ENCODE measurements at regions not wholly inside any gene's neighbourhood (a gene's known extent, or its start where the extent isn't known, plus 50 kb on each side); places are given as distances from the start of the nearest gene placed in this dataset.
A peak's percentile ranks its signal among the peaks of the same experiment; 100 is the strongest.

DNA sequence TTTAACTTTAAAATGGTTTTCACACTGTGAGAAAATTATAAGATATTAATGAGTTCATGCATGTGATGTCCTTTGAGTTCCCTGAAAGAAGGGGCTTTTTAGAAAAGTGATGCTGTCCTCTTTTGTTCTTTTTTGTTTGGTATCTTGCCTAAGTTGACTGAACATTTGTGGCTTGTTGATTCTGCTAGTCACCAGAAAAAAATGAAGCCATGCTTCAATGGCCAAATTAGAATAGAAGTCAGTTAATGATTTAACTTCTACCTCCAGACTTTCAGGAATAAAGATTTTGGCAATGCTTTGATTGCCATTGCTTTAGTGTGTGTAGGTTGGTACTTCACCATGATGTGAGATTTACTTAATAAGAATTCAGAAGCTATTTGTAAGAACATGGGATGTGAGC lies 260.6 kb upstream of the NECTIN3 start:
- intact Hi-C loops (cut with micrococcal nuclease): loop anchor here (5.0 to 10.0 kb wide), 4 partner anchors 261 to 804 kb away; partner anchors contain the start of gene NECTIN3
- Mint-ChIP-seq H3K9me3 (no peaks in the 10 kb centered on the region), H3K27ac (no peak overlapping the region), H3K4me3 (no peak overlapping the region), H3K36me3 (ENCODE audit: low read depth) (peaks cover 1% of the 10 kb centered on the region), H3K27me3 (peaks cover 21% of the 10 kb centered on the region), H3K4me1 (peaks cover 10% of the 10 kb centered on the region)
- no peak for DNase-seq

DNA sequence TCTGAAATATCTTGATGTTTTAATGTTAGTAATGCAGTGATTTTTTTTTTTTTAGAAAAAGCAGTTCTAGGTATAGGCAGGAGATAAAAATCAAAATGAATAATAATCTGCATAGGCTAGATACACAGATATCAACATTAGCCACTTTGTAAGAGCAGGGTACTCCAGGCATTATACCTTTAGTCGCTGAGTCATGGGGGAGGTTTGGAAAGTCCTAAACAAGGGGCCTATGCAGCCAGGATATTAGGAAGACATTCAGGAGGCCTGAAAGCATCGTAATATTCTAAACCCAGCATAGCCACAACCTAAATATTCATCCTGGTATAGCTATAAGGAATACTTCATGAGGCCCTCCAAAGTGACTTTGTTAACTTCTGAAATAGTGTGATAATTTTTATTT lies 258.1 kb upstream of the NECTIN3 start:
- intact Hi-C loops (cut with micrococcal nuclease): loop anchor here (5.0 to 10.0 kb wide), 4 partner anchors 259 to 801 kb away; partner anchors contain the start of gene NECTIN3
- DNase-seq: no peak
- H3K9me3 Mint-ChIP-seq: no peaks in the 10 kb centered on the region
- peaks cover 21% of the 10 kb centered on the region for H3K27me3 Mint-ChIP-seq
- peaks cover 10% of the 10 kb centered on the region for H3K4me1 Mint-ChIP-seq
- H3K36me3 Mint-ChIP-seq (ENCODE audit: low read depth): peaks cover 1% of the 10 kb centered on the region
- H3K4me3 Mint-ChIP-seq: no peak overlapping the region
- no peak overlapping the region for H3K27ac Mint-ChIP-seq

DNA sequence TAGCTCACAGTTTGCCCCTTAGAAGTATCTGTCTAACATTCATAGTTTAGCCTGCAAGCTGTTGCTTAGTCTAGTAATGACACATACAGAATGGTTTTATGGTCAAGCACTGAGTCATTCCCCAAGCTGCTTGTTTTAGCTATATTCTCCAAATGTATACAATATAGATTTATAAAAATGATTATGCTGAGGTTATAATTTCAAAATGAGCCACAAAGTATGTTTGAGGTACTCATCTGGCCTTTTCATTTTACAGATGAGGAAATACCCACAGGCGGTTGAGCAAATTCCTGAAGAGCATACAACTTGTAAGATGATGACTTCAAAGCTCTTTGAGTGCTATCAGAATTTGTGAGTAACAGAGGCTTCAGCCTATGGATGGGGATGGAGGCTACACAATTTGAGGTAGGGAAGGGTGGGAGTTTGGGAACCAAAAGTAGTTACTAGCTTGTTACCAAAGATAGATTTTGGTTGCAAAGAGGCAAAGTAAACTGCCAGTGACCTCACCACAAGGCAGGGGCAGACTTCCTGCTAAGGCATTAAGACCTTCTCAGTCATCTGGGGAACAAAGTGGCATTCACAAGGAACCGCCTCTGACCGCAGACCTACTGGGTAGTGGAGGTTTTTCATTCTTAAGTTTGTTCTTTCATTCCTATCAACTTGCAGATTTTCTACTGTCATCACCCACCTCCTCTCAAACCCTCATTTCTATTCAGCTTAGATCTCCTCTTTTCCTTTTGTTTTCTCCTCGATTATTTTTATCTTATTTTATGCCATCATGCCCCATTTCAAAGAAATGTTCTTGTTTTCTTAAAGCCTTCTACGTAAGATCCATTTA lies 257.2 kb upstream of the NECTIN3 start:
- intact Hi-C loops (cut with micrococcal nuclease): loop anchor here (2.0 to 10.0 kb wide), 7 partner anchors 258 to 852 kb away; partner anchors contain the start of gene NECTIN3
- peak overlapping the region; percentile 56 for H3K27ac Mint-ChIP-seq
- H3K4me3 Mint-ChIP-seq: peak overlapping the region; percentile 17
- no peaks in the 10 kb centered on the region for H3K9me3 Mint-ChIP-seq
- H3K27me3 Mint-ChIP-seq: peaks cover 19% of the 10 kb centered on the region
- peaks cover 1% of the 10 kb centered on the region for H3K36me3 Mint-ChIP-seq (ENCODE audit: low read depth)
- DNase-seq: peak; percentile 71
- H3K4me1 Mint-ChIP-seq: peaks cover 10% of the 10 kb centered on the region

DNA sequence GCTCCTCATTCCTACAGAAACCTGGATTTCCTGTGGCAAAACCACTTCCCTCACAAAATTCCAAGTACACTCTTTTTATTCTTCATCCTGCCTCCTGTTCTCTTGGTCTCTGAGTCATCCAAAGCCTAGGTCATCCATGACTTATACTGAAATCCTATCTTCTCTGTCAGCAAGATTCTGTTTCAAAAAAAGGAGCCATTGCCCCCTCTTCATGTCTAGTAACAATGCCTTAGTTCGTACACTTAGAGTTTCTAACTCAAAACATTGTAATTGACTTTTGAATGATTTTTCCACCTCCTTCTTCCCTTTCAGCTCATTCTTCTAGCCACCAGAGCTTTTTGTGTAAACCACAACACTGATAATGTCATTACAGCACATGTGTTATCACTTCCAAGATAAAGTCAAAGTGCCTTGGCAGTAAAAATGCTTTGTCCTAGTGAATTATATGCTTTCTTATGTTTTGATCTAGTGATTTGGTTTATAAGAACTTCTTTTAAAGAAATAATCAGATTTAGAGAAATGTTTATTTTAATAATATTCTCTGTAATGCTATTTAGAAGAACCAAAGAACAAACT lies 256.5 kb upstream of the NECTIN3 start:
- intact Hi-C loops (cut with micrococcal nuclease): loop anchor here (2.0 to 10.0 kb wide), 6 partner anchors 420 to 852 kb away; no protein-coding TSS in a partner anchor
- H3K27me3 Mint-ChIP-seq: peaks cover 19% of the 10 kb centered on the region
- DNase-seq: no peak
- no peaks in the 10 kb centered on the region for H3K9me3 Mint-ChIP-seq
- H3K4me3 Mint-ChIP-seq: peak overlapping the region; percentile 17
- H3K4me1 Mint-ChIP-seq: peaks cover 10% of the 10 kb centered on the region
- peak overlapping the region; percentile 56 for H3K27ac Mint-ChIP-seq
- peaks cover 1% of the 10 kb centered on the region for H3K36me3 Mint-ChIP-seq (ENCODE audit: low read depth)

DNA sequence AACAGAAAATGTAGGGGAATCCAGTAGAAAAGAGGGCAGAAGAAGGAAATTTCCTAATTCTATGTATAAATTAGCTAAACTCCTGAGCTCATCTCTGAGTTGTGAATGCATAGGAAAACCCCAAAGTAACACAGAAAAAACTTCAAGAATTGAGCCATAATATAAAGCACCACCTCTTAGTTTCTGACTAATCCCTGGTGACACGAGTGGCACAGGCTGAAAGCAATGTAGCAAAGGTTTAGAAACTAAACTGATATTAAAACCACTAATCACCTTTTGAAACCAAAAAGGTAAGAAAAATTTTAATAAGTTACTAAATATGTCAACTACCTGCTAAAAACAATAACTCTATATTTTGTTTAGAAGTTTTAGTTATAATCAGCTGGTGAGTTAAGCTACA lies 255.6 kb upstream of the NECTIN3 start:
- Mint-ChIP-seq H3K9me3 (no peaks in the 10 kb centered on the region), H3K4me3 (no peak overlapping the region), H3K36me3 (ENCODE audit: low read depth) (no peaks in the 10 kb centered on the region), H3K4me1 (peaks cover 10% of the 10 kb centered on the region), H3K27me3 (peaks cover 16% of the 10 kb centered on the region), H3K27ac (no peak overlapping the region)
- intact Hi-C loops (cut with micrococcal nuclease): loop anchor here (10.0 kb wide), 3 partner anchors 419 to 799 kb away; no protein-coding TSS in a partner anchor
- DNase-seq: no peak

DNA sequence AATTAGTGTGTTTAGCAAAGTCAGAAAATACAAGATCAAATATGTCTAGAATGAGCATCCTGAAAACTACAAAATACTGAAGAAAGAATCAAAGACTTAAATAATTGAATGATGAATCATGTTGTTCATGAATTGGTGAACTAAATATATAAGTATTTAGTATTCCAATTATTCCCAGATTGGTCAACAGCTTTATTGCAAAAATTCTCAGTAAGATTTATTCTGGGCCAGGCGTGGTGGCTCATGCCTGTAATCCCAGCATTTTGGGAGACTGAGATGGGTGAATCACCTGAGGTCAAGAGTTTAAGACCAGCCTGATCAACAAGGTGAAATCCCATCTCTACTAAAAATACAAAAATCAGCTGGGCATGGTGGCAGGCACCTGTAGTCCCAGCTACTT lies 250.0 kb upstream of the NECTIN3 start:
- Mint-ChIP-seq H3K36me3 (ENCODE audit: low read depth) (no peaks in the 10 kb centered on the region), H3K27ac (no peak overlapping the region)
- intact Hi-C loops (cut with micrococcal nuclease): no loop called here

DNA sequence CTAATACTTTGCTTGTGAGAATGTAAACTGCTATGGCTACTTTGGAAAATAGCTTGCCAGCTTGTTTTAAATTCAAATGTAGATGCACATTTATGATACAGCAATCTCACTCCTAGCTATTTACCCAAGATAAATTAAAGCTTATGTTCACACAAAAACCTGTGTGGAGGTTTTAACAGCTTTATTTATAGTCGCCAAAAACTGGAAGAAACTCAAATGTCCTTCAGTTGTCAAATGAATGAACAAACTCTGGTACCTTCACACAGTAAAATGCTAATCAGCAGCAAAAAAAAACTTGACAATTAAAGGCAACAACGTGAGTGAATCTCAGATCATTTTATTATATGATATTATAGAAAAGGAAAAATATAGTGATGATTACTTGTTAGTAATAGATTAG lies 248.6 kb upstream of the NECTIN3 start:
- Mint-ChIP-seq H3K27me3 (peaks cover 5% of the 10 kb centered on the region), H3K4me3 (no peak overlapping the region), H3K4me1 (no peaks in the 10 kb centered on the region), H3K36me3 (ENCODE audit: low read depth) (no peaks in the 10 kb centered on the region), H3K27ac (no peak overlapping the region), H3K9me3 (no peaks in the 10 kb centered on the region)
- DNase-seq: no peak
- intact Hi-C loops (cut with micrococcal nuclease): no loop called here

More for the DNA sequence above, 250.0 kb upstream of the NECTIN3 start:
- no peaks in the 10 kb centered on the region for H3K4me1 Mint-ChIP-seq
- H3K4me3 Mint-ChIP-seq: no peak overlapping the region
- no peaks in the 10 kb centered on the region for H3K9me3 Mint-ChIP-seq
- DNase-seq: no peak
- H3K27me3 Mint-ChIP-seq: peaks cover 6% of the 10 kb centered on the region

DNA sequence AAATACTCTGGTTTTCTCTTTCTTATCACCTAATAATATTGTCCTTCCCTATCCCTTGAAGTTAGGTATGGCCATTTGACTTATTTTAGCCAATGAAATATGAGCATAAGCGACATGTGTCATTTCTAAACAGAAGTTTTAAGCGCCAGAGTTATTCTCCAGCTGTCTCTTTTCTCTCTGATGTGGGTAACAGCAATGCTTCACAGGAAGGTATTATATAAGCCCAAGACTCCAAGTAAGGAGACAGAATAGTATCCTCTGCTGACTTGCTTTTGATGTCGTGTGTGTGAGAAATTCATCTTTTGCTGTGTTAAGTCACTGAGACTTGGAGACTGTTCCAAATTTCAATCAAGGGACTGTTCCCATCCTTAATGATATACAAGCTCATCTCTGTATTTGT lies 224.6 kb upstream of the NECTIN3 start:
- no peak overlapping the region for H3K27ac Mint-ChIP-seq
- peaks cover 1% of the 10 kb centered on the region for H3K27me3 Mint-ChIP-seq

DNA sequence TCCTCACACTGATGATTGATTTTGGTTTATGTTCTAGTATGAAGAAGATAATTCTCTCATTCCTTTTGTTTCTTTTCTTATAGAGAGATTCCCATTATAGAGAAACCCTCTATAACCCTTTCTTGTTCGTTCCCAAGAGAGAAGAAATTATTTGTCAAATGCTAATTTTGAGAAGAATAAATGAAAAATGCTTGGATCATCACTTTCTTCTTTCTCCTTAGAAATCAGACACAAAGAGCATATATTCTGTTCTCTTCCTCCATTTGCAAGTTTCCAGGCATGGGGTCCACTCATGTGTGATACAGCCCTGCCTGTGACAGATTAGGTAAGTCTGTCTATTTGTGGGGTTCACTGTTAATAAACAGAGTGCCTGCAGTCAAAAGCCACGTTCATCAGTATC lies 222.6 kb upstream of the NECTIN3 start:
- Mint-ChIP-seq H3K9me3 (no peaks in the 10 kb centered on the region), H3K4me1 (no peaks in the 10 kb centered on the region), H3K27me3 (peaks cover 6% of the 10 kb centered on the region), H3K27ac (no peak overlapping the region), H3K4me3 (no peak overlapping the region), H3K36me3 (ENCODE audit: low read depth) (no peaks in the 10 kb centered on the region)
- intact Hi-C loops (cut with micrococcal nuclease): no loop called here
- no peak for DNase-seq

More for the DNA sequence above, 224.6 kb upstream of the NECTIN3 start:
- Mint-ChIP-seq H3K36me3 (ENCODE audit: low read depth) (no peaks in the 10 kb centered on the region), H3K4me3 (no peak overlapping the region), H3K4me1 (no peaks in the 10 kb centered on the region), H3K9me3 (no peaks in the 10 kb centered on the region)
- DNase-seq: no peak
- intact Hi-C loops (cut with micrococcal nuclease): no loop called here

DNA sequence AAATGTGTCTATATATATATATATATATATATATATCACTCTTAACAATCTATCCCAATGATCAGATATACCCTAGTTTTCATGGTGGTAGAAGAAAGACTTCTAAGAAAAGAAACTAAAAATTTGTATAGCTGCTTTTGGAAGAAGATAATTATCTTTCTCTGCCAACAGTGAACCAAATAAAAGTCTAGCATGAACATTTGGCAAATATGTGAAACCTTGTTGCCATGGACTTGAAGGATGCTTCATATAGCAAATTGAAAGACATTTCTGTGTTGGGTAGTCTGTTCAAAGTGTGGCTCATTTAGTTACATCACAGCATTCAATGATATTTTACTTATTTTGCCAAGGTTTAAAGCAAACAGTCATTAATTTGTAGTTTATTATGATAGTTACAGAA lies 219.9 kb upstream of the NECTIN3 start:
- Mint-ChIP-seq H3K4me1 (no peaks in the 10 kb centered on the region), H3K4me3 (no peak overlapping the region), H3K27me3 (peaks cover 6% of the 10 kb centered on the region), H3K27ac (no peak overlapping the region), H3K36me3 (ENCODE audit: low read depth) (no peaks in the 10 kb centered on the region), H3K9me3 (no peaks in the 10 kb centered on the region)
- DNase-seq: no peak
- intact Hi-C loops (cut with micrococcal nuclease): no loop called here

DNA sequence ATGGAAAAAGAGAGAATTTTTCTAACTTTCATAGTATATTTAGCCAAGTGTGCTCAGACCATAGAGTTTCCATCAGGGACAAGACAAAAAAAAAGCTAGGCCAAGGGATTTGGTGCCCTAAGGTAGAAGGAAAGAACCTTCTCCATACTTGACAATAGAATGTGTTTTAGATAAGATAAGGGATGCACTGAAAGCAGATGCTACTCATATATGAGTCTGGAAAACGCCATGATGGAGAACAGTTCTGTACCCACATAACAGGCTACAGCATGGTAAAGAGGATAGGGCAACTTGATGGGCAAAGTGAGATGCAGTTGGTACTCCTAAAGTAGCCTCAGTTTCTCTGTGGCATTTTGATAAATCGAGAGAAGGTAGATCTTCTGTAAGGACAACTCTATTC lies 216.4 kb upstream of the NECTIN3 start:
- Mint-ChIP-seq H3K9me3 (no peaks in the 10 kb centered on the region), H3K4me3 (no peak overlapping the region), H3K27me3 (peaks cover 5% of the 10 kb centered on the region), H3K36me3 (ENCODE audit: low read depth) (no peaks in the 10 kb centered on the region), H3K4me1 (no peaks in the 10 kb centered on the region), H3K27ac (no peak overlapping the region)
- intact Hi-C loops (cut with micrococcal nuclease): no loop called here
- no peak for DNase-seq

DNA sequence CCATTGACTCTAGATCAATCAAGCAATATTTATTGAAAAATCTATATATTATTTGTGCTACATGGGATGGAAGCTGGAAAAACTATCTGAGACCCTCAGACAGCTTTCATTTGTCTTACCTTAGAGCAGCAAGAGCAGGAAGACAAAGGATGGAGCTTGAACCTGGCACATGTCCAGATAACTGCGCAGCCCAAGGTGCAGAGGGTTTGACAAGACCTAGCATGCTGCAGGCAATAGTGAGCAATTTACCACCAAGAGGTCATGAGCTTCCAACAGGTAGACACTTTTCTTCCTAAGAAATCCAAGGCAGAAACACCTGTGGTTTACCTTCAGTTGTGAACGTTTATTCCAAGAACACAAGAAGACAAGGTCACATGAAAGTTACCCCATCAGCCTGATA lies 214.7 kb upstream of the NECTIN3 start:
- intact Hi-C loops (cut with micrococcal nuclease): no loop called here
- H3K27me3 Mint-ChIP-seq: peaks cover 7% of the 10 kb centered on the region

DNA sequence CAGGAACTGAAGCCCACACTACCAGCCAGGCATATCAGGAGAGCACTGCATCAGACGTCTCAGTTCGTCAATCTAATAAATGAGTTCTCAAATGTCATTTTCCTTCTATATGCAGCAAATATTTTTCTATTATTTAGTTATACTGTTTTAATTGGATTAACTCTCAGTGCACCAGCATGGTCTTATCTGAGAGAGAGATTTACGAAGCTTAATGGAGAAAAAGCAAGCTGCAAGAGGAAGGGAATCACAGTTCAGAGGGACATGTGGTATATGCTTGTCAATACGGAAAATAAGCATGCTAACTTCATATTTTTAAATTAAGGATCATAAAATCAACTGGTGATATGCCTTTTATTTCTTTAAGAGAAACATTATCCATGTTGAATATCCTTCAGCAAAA lies 213.1 kb upstream of the NECTIN3 start:
- Mint-ChIP-seq H3K36me3 (ENCODE audit: low read depth) (no peaks in the 10 kb centered on the region), H3K4me1 (no peaks in the 10 kb centered on the region), H3K27ac (no peak overlapping the region), H3K4me3 (no peak overlapping the region), H3K27me3 (peaks cover 6% of the 10 kb centered on the region), H3K9me3 (no peaks in the 10 kb centered on the region)
- no peak for DNase-seq
- intact Hi-C loops (cut with micrococcal nuclease): no loop called here

More for the DNA sequence above, 214.7 kb upstream of the NECTIN3 start:
- H3K4me1 Mint-ChIP-seq: no peaks in the 10 kb centered on the region
- H3K36me3 Mint-ChIP-seq (ENCODE audit: low read depth): no peaks in the 10 kb centered on the region
- no peak overlapping the region for H3K4me3 Mint-ChIP-seq
- H3K27ac Mint-ChIP-seq: no peak overlapping the region
- no peaks in the 10 kb centered on the region for H3K9me3 Mint-ChIP-seq
- no peak for DNase-seq

DNA sequence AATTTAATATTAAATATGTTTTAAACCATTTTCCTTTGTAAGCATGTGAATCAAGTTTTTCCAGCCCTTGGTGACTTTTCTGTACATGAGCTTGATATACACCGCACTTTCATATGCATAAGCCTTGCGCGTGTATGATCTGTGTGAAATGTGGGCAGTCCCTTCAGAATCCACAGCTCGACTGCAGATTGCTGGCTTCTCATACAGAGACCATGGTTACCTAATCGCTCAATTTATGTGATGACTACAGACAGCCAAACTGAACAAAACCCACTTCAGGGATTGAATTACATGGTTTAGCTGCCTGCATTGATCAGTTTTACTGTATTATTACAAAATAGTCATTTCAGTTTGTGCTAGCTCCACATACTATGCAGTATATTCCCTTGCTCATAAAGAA lies 212.3 kb upstream of the NECTIN3 start:
- DNase-seq: no peak
- no peaks in the 10 kb centered on the region for H3K9me3 Mint-ChIP-seq
- peaks cover 2% of the 10 kb centered on the region for H3K27me3 Mint-ChIP-seq
- intact Hi-C loops (cut with micrococcal nuclease): no loop called here
- H3K4me1 Mint-ChIP-seq: no peaks in the 10 kb centered on the region
- no peak overlapping the region for H3K4me3 Mint-ChIP-seq
- no peak overlapping the region for H3K27ac Mint-ChIP-seq
- H3K36me3 Mint-ChIP-seq (ENCODE audit: low read depth): no peaks in the 10 kb centered on the region
